GM06990 (cell line): ENCODE measurements at regions not wholly inside any gene's neighbourhood (a gene's known extent, or its start where the extent isn't known, plus 50 kb on each side); places are given as distances from the start of the nearest gene placed in this dataset.

Experiments used
- DNase-seq: peaks from one replicate; pipeline ENCODE4 v3.0.0-alpha.2; 2011; ENCODE audit not compliant: insufficient read length; ENCODE audit errors: extremely low read depth
- H3K27me3 ChIP-seq: replicated peaks from 2 replicates; pipeline ENCODE4 v1.6.0; 2011; ENCODE audit warnings: low read length; ENCODE audit not compliant: control insufficient read depth, insufficient read depth
- H3K36me3 ChIP-seq: 2 replicates; pipeline ENCODE4 v1.5.1; 2011; ENCODE audit warnings: low read length; ENCODE audit not compliant: control insufficient read depth, insufficient read depth
- H3K4me3 ChIP-seq: replicated peaks from 2 replicates; pipeline ENCODE4 v1.5.1; 2011; ENCODE audit warnings: low read depth, mild to moderate bottlenecking, control low read depth, low read length
- TF ChIP-seq, protein P1 (sequence below): IDR thresholded peaks from 2 replicates; pipeline ENCODE4 v1.5.1; 2011; ENCODE audit warnings: low read length, control low read depth, mild to moderate bottlenecking, inconsistent platforms; ENCODE audit not compliant: insufficient read depth, poor library complexity, severe bottlenecking

DNA sequence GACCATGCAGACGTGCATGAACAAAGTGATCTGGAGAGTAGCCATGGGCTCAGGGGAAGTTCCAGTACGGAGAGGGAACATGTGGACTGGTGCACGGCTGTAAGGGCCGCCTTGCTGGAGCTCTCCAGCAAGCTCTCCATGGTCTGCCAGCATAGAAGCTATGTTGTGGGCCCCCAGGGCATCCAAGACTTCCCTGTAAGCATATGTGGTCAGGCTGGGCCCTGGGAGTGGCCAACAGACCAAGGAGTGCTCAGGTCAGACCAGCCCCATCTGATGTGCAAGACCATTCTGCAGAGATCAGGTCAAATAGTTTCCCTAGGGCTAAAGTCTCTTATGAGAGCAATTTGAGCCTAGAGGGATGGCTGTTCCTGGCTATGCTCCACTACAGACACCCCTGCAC lies 110.1 kb upstream of the DAZL start:
- DNase-seq: no peak
- H3K4me3 ChIP-seq: no peak overlapping the region
- TF ChIP-seq, protein P1, sequence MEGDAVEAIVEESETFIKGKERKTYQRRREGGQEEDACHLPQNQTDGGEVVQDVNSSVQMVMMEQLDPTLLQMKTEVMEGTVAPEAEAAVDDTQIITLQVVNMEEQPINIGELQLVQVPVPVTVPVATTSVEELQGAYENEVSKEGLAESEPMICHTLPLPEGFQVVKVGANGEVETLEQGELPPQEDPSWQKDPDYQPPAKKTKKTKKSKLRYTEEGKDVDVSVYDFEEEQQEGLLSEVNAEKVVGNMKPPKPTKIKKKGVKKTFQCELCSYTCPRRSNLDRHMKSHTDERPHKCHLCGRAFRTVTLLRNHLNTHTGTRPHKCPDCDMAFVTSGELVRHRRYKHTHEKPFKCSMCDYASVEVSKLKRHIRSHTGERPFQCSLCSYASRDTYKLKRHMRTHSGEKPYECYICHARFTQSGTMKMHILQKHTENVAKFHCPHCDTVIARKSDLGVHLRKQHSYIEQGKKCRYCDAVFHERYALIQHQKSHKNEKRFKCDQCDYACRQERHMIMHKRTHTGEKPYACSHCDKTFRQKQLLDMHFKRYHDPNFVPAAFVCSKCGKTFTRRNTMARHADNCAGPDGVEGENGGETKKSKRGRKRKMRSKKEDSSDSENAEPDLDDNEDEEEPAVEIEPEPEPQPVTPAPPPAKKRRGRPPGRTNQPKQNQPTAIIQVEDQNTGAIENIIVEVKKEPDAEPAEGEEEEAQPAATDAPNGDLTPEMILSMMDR: no peak
- H3K27me3 ChIP-seq: no peaks in the 10 kb centered on the region
- H3K36me3 ChIP-seq: no peaks in the 10 kb centered on the region

DNA sequence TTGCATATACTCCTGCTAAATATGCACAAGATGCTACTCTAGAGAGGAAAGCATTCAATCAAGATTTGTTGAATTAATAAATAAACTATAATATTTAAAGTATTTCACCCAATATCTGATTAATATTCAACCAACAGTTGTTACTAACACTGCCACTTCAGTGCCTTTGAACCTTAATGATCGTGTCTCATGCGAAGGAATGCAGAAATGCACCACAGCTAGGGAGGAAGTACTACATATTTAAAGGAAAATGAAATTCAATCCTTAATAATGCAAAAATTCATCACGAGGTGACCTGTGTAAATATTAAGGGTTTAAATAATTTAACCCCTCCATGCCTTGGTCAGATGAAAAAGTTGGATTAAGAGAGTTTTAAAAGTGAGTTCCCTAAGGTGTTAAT lies 114.2 kb upstream of the DAZL start:
- H3K36me3 ChIP-seq: no peaks in the 10 kb centered on the region
- TF ChIP-seq, protein P1: no peak
- no peak for DNase-seq
- H3K4me3 ChIP-seq: no peak overlapping the region
- no peaks in the 10 kb centered on the region for H3K27me3 ChIP-seq

GRCh38 chr3:16720367-16720940 lies 115.2 kb upstream of the DAZL start:
- DNase-seq: no peak

GRCh38 chr3:16721494-16721893 lies 116.3 kb upstream of the DAZL start:
- no peak for DNase-seq
- Histone ChIP-seq H3K36me3 (no peaks in the 10 kb centered on the region), H3K27me3 (no peaks in the 10 kb centered on the region), H3K4me3 (no peak overlapping the region)
- TF ChIP-seq, protein P1: no peak

More at GRCh38 chr3:16720367-16720940, 115.2 kb upstream of the DAZL start:
- Histone ChIP-seq H3K4me3 (no peak overlapping the region), H3K27me3 (no peaks in the 10 kb centered on the region), H3K36me3 (no peaks in the 10 kb centered on the region)
- TF ChIP-seq, protein P1: no peak

- Histone ChIP-seq H3K4me3 (no peak overlapping the region), H3K36me3 (no peaks in the 10 kb centered on the region), H3K27me3 (no peaks in the 10 kb centered on the region)
- DNase-seq: no peak
- TF ChIP-seq, protein P1: peak; percentile 6
Observed at GRCh38 chr3:16723978-16724377, 118.8 kb upstream of the DAZL start.

- TF ChIP-seq, protein P1: no peak
- H3K27me3 ChIP-seq: no peaks in the 10 kb centered on the region
- no peak for DNase-seq
- no peak overlapping the region for H3K4me3 ChIP-seq
- H3K36me3 ChIP-seq: no peaks in the 10 kb centered on the region
Observed at GRCh38 chr3:16724487-16724886, 119.3 kb upstream of the DAZL start.
